HL-60 (cell line): ENCODE measurements at regions not wholly inside any gene's neighbourhood (a gene's known extent, or its start where the extent isn't known, plus 50 kb on each side); places are given as distances from the start of the nearest gene placed in this dataset.

Experiments used
- GABPA ChIP-seq: IDR thresholded peaks from 2 replicates; pipeline ENCODE4 v1.6.1; 2012; ENCODE audit warnings: low read depth
- POLR2AphosphoS5 ChIP-seq: IDR thresholded peaks from 2 replicates; pipeline ENCODE4 v1.6.1; 2012; ENCODE audit warnings: low read depth
- REST ChIP-seq: IDR thresholded peaks from 2 replicates; pipeline ENCODE4 v1.6.1; 2012; ENCODE audit warnings: low read depth; ENCODE audit not compliant: insufficient replicate concordance
- SPI1 ChIP-seq: IDR thresholded peaks from 2 replicates; pipeline ENCODE4 v1.6.1; 2012; ENCODE audit warnings: low read depth, mild to moderate bottlenecking, borderline replicate concordance
- TF ChIP-seq, protein P1 (sequence below): IDR thresholded peaks from one replicate; pipeline ENCODE4 v1.5.1; 2011; ENCODE audit warnings: low read length, control low read depth, inconsistent platforms; ENCODE audit not compliant: insufficient read depth

GRCh38 chr5:23433534-23434315, 73.7 kb upstream of the PRDM9 start:
- TF ChIP-seq, protein P1, sequence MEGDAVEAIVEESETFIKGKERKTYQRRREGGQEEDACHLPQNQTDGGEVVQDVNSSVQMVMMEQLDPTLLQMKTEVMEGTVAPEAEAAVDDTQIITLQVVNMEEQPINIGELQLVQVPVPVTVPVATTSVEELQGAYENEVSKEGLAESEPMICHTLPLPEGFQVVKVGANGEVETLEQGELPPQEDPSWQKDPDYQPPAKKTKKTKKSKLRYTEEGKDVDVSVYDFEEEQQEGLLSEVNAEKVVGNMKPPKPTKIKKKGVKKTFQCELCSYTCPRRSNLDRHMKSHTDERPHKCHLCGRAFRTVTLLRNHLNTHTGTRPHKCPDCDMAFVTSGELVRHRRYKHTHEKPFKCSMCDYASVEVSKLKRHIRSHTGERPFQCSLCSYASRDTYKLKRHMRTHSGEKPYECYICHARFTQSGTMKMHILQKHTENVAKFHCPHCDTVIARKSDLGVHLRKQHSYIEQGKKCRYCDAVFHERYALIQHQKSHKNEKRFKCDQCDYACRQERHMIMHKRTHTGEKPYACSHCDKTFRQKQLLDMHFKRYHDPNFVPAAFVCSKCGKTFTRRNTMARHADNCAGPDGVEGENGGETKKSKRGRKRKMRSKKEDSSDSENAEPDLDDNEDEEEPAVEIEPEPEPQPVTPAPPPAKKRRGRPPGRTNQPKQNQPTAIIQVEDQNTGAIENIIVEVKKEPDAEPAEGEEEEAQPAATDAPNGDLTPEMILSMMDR, result no peak
- TF ChIP-seq REST (no peak), POLR2AphosphoS5 (no peak), GABPA (no peak), SPI1 (no peak)
